Suprapubic skin (tissue), 3 donors: ENCODE measurements at regions not wholly inside any gene's neighbourhood (a gene's known extent, or its start where the extent isn't known, plus 50 kb on each side); places are given as distances from the start of the nearest gene placed in this dataset.

ENCODE experiments used
- POLR2A ChIP-seq, 2 donors: fragments of 450-650 bp; IDR thresholded peaks; one replicate each; pipeline ENCODE4 v1.6.1; 2017; ENCODE audit warnings: antibody characterized with exemption in 2 of 2, mild to moderate bottlenecking in 2 of 2, moderate library complexity in 2 of 2
- TF ChIP-seq, protein P1 (sequence below), 2 donors: fragments of 200-600 bp in 1 of 2; fragments of 450-650 bp in 1 of 2; sonication (generic) in 1 of 2; IDR thresholded peaks; one replicate each; pipeline ENCODE4 v1.5.1; 2016 to 2019; ENCODE audit warnings: antibody characterized with exemption in 2 of 2, mild to moderate bottlenecking in 1 of 2, moderate library complexity in 1 of 2

DNA sequence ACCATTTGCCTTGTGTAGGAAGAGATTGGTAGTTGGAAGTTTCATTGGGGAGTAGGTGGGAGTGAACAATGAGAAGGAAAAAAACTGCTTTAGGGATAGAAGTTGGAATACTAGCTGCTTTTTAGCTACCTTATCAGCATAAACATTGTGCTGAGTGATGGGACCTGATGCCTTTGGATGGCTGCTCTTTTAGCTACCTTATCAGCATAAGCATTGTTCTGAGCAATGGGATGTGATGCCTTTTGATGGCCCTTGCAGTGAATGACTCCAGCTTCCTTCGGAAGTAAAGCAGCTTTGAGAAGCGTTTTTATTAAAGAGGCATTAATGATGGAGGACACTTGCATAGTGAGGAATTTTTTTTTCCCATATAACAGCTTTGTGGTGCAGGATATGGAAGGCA, 168.2 kb upstream of the NLGN4Y start:
- TF ChIP-seq POLR2A (IDR thresholded peaks at IDR 0.05): no peak
- TF ChIP-seq, protein P1, sequence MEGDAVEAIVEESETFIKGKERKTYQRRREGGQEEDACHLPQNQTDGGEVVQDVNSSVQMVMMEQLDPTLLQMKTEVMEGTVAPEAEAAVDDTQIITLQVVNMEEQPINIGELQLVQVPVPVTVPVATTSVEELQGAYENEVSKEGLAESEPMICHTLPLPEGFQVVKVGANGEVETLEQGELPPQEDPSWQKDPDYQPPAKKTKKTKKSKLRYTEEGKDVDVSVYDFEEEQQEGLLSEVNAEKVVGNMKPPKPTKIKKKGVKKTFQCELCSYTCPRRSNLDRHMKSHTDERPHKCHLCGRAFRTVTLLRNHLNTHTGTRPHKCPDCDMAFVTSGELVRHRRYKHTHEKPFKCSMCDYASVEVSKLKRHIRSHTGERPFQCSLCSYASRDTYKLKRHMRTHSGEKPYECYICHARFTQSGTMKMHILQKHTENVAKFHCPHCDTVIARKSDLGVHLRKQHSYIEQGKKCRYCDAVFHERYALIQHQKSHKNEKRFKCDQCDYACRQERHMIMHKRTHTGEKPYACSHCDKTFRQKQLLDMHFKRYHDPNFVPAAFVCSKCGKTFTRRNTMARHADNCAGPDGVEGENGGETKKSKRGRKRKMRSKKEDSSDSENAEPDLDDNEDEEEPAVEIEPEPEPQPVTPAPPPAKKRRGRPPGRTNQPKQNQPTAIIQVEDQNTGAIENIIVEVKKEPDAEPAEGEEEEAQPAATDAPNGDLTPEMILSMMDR (IDR thresholded peaks at IDR 0.05): no peak
